Right lobe of liver (tissue), 6 donors: ENCODE measurements at regions not wholly inside any gene's neighbourhood (a gene's known extent, or its start where the extent isn't known, plus 50 kb on each side); places are given as distances from the start of the nearest gene placed in this dataset.
"Not testable (repeated sequence)": the region's sequence is repeated elsewhere in the genome, so short reads cannot be mapped to it uniquely, and the experiment has no call there.

Experiments
- ATAC-seq, 4 donors: fragments of 200-7000 bp; cut with Tn5 transposase; one replicate each; pipeline ENCODE4 v1.9.1; 2020; ENCODE audit warnings: mild to moderate bottlenecking in 4 of 4, moderate library complexity in 4 of 4
- DNase-seq, 3 donors: peaks; one replicate each; pipeline ENCODE4 v3.0.0-alpha.2; 2020
- H3K27ac ChIP-seq, 3 donors: fragments of 200-600 bp; one replicate each; pipeline ENCODE4 v1.8.0; 2022
- H3K27me3 ChIP-seq, 2 donors: fragments of 200-600 bp; one replicate each; pipeline ENCODE4 v1.8.0; 2022
- H3K36me3 ChIP-seq, 4 donors: fragments of 200-600 bp; sonication (generic) in 1 of 4; one replicate each; pipeline versions ENCODE4 v1.5.1 to v1.8.0; 2017 to 2022; ENCODE audit warnings: control low read depth in 1 of 4
- H3K4me1 ChIP-seq, 4 donors: fragments of 200-600 bp; sonication (generic) in 1 of 4; one replicate each; pipeline versions ENCODE4 v1.5.1 to v1.8.0; 2017 to 2022; ENCODE audit warnings: control low read depth in 1 of 4
- H3K4me3 ChIP-seq, 3 donors: fragments of 200-600 bp; one replicate each; pipeline ENCODE4 v1.8.0; 2022
- H3K9me3 ChIP-seq, 4 donors: fragments of 200-600 bp; sonication (generic) in 1 of 4; one replicate each; pipeline versions ENCODE4 v1.5.1 to v1.8.0; 2017 to 2022; ENCODE audit warnings: control low read depth in 1 of 4
- CTCF ChIP-seq, 4 donors: fragments of 200-600 bp in 3 of 4; fragments of 450-650 bp in 1 of 4; IDR thresholded peaks; one replicate each; pipeline versions ENCODE4 v1.5.1 to v1.8.0; 2016 to 2022; ENCODE audit warnings: antibody characterized with exemption in 4 of 4, mild to moderate bottlenecking in 2 of 4
- POLR2A ChIP-seq: fragments of 450-650 bp; IDR thresholded peaks from one replicate; pipeline ENCODE4 v1.6.1; 2017; ENCODE audit warnings: antibody characterized with exemption, mild to moderate bottlenecking
- WGBS: methylation state at CpG from one replicate; pipeline ENCODE4 v1.1.6; 2018; ENCODE audit warnings: low coverage, low lambda C conversion rate; ENCODE audit not compliant: insufficient coverage; ENCODE audit errors: missing lambda C conversion rate; 5-methylcytosine and 5-hydroxymethylcytosine counted together
- intact Hi-C, 2 donors: fragments of 100-400 bp; cut with DNase I; formaldehyde crosslinking; loops; one replicate each; pipeline versions ENCODE4 v1.11.2 to v1.14.1; 2022
- donor health status: DM: no; HTN: yes; CAD: no.
- donor health status: DM: no; HTN: no; CAD: no.
- donor health status: DM: no; HTN: no; CAD: no.
- donor health status: DM: no; HTN: yes; CAD: no.
- donor health status: DM: no; HTN: yes; CAD: no.

DNA sequence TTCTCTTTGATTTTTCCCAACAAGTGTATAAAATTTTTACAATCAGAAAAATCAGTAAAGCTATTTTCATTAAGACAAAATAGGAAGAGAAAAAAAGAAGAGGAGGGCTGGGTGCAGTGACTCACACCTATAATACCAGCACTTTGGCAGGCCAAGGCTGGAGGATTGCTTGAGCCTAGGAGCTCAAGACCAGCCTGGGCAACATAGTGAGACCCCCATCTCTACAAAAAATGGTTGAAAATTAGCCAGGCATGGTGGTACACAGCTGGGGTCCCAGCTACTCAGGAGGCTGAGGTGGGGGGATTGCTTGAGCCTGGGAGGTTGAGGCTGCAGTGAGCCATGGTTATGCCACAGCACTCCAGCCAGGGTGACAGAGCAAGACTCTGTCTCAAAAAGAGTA, 172.3 kb downstream of the AKR1D1 start:
- no peak for TF ChIP-seq POLR2A
- no peak for TF ChIP-seq CTCF (IDR thresholded peaks at IDR 0.05)
- no peak overlapping the region for H3K27ac ChIP-seq
- intact Hi-C loops = no loop called here
- H3K4me3 ChIP-seq = no peak overlapping the region
- H3K4me1 ChIP-seq = peaks cover 0 to 28% (median 10%) of the 10 kb centered on the region in 4 donors
- no peaks in the 10 kb centered on the region for H3K36me3 ChIP-seq
- ATAC-seq (no peak), DNase-seq (no peak)
- H3K9me3 ChIP-seq = peaks cover 0 to 3% (median 0%) of the 10 kb centered on the region in 4 donors
- H3K27me3 ChIP-seq = no peaks in the 10 kb centered on the region

- no peak overlapping the region for H3K4me3 ChIP-seq
- DNase-seq (no peak), ATAC-seq (no peak)
- no peak overlapping the region for H3K27ac ChIP-seq
- H3K36me3 ChIP-seq = no peaks in the 10 kb centered on the region
- WGBS = 49% methylated on average over 2 of the region's 4 CpGs
- peaks cover 0 to 3% (median 0%) of the 10 kb centered on the region in 4 donors for H3K9me3 ChIP-seq
- no peaks in the 10 kb centered on the region for H3K27me3 ChIP-seq
- H3K4me1 ChIP-seq = peaks cover 0 to 14% (median 7%) of the 10 kb centered on the region in 4 donors
- intact Hi-C loops = no loop called here
- no peak for TF ChIP-seq POLR2A
- TF ChIP-seq CTCF (IDR thresholded peaks at IDR 0.05) = no peak
These were observed 173.7 kb downstream of the AKR1D1 start for GRCh38 chr7:138249975-138250374.

DNA sequence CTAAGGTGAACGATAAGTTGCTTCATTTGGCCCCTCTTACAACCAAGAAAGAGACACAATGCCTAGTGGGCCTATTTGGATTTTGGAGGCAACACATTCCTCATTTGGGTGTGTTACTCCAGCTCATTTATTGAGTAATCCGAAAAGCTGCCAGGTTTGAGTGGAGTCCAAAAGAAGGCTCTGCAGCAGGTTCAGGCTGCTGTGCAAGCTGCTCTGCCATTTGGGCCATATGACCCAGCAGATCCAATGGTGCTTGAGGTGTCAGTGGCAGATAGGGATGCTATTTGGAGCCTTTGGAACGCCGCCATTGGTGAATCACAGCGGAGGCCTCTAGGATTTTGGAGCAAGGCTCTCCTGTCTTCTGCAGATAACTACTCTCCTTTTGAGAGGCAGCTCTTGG, 176.4 kb downstream of the AKR1D1 start:
- H3K27me3 ChIP-seq, H3K4me3 ChIP-seq, H3K27ac ChIP-seq, H3K4me1 ChIP-seq, DNase-seq, H3K36me3 ChIP-seq, intact Hi-C loops, H3K9me3 ChIP-seq: not testable (repeated sequence)
- WGBS = 64% methylated on average over 4 of the region's 5 CpGs
- ATAC-seq = peak in 2 of 4 donors; percentile 28 to 53

DNA sequence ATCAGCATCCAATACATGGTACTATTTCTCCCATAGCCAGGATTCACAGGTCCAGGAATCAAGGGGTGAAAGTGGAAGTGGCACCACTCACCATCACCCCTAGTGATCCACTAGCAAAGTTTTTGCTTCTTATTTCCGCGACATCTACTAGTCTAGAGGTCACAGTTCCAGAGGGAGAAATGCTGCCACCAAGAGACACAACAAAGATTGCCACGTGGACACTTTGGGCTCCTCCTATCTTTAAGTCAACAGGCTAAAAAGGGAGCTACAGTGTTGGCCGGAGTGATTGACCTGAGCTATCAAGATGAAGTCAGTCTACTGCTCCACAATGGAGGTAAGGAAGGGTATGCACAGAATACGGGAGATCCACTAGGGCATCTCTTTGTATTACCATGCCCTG, 178.2 kb downstream of the AKR1D1 start:
- H3K27me3 ChIP-seq = no peaks in the 10 kb centered on the region
- H3K4me3 ChIP-seq = no peak overlapping the region
- H3K36me3 ChIP-seq = no peaks in the 10 kb centered on the region
- TF ChIP-seq POLR2A (no peak), CTCF (IDR thresholded peaks at IDR 0.05) (no peak)
- peaks cover 0 to 4% (median 0%) of the 10 kb centered on the region in 4 donors for H3K9me3 ChIP-seq
- intact Hi-C loops = no loop called here
- WGBS = 72% methylated on average over 5 of the region's 5 CpGs
- ATAC-seq (no peak), DNase-seq (no peak)
- H3K4me1 ChIP-seq = no peaks in the 10 kb centered on the region
- no peak overlapping the region for H3K27ac ChIP-seq

DNA sequence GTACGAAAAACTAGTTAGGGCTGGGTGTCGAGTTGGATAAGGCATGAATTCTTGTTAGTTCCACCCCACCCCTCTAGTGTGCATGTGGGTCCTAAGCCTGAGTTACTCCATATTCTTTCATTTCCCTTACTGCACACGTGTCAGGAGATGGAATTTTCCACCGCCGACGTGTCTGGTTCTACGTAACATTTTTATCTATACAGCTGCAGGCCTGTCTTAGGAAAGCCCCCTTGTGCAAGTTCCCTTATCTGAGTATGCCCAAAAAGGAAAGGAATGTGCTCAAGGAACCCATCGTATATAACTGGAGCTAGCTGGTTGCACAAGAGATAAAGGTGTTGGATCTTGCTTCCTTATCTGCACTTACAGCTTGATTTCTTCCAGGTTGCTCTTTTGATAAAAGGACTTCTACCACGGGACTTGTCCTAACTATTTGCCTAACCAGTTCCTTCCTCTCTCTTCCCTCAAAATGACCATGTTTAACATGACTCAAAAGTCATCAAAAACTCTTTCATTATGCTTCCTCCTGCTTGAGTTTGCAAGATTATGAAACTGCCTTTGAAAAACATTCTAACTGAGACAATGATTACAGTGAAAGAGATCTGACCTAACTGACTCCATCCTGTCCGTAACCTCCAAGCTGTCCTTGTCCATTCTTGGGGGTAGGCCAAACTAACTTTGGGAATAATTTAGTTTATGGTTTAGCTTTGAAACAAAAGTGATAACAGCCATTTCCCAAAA, 181.4 kb downstream of the AKR1D1 start:
- peak; percentile 72 to 88 (median 80) for ATAC-seq
- peaks cover 0 to 4% (median 0%) of the 10 kb centered on the region in 4 donors for H3K9me3 ChIP-seq
- peak in 1 of 3 donors; percentile 33 for DNase-seq
- peak overlapping the region in 1 of 3 donors; percentile 57 for H3K27ac ChIP-seq
- H3K36me3 ChIP-seq = no peaks in the 10 kb centered on the region
- H3K4me3 ChIP-seq = no peak overlapping the region
- 21% methylated on average over 9 of the region's 10 CpGs for WGBS
- H3K27me3 ChIP-seq = no peaks in the 10 kb centered on the region
- H3K4me1 ChIP-seq = no peaks in the 10 kb centered on the region
- TF ChIP-seq CTCF (IDR thresholded peaks at IDR 0.05) (no peak), POLR2A (no peak)
- intact Hi-C loops = no loop called here
